ENCODE measurements at regions not wholly inside any gene's neighbourhood (a gene's known extent, or its start where the extent isn't known, plus 50 kb on each side); places are given as distances from the start of the nearest gene placed in this dataset.

DNA sequence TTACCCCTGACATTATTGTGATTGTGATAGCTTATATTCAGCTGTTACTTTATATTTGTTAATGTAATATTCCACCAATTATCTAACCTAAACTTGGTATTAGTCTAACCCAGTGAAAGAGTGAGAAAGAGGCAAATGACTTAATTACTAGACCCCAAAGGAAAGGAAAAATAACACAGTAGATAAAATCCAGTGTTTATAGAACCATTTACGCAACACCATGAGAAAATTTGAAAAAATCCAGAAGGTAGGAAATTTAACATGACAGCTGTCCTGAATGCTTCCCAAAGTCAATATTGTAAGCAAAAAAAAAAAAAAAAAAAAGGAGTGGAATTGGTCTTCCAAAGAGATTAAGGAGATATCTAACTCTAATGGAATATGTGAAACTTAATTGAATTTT, 741.5 kb upstream of the GHITM start:
- TF ChIP-seq, protein P1, sequence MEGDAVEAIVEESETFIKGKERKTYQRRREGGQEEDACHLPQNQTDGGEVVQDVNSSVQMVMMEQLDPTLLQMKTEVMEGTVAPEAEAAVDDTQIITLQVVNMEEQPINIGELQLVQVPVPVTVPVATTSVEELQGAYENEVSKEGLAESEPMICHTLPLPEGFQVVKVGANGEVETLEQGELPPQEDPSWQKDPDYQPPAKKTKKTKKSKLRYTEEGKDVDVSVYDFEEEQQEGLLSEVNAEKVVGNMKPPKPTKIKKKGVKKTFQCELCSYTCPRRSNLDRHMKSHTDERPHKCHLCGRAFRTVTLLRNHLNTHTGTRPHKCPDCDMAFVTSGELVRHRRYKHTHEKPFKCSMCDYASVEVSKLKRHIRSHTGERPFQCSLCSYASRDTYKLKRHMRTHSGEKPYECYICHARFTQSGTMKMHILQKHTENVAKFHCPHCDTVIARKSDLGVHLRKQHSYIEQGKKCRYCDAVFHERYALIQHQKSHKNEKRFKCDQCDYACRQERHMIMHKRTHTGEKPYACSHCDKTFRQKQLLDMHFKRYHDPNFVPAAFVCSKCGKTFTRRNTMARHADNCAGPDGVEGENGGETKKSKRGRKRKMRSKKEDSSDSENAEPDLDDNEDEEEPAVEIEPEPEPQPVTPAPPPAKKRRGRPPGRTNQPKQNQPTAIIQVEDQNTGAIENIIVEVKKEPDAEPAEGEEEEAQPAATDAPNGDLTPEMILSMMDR (IDR thresholded peaks at IDR 0.05) = no peak
- no peak for TF ChIP-seq ZFX (IDR thresholded peaks at IDR 0.05; ENCODE audit: borderline replicate concordance)
